Fibroblast of skin of left biceps (primary cell): ENCODE measurements at regions not wholly inside any gene's neighbourhood (a gene's known extent, or its start where the extent isn't known, plus 50 kb on each side); places are given as distances from the start of the nearest gene placed in this dataset.

Experiments used
- DNase-seq, 2 experiments: peaks; one replicate each; pipeline ENCODE4 v3.0.0-alpha.2; 2013; ENCODE audit warnings: low read depth in 2 of 2

DNA sequence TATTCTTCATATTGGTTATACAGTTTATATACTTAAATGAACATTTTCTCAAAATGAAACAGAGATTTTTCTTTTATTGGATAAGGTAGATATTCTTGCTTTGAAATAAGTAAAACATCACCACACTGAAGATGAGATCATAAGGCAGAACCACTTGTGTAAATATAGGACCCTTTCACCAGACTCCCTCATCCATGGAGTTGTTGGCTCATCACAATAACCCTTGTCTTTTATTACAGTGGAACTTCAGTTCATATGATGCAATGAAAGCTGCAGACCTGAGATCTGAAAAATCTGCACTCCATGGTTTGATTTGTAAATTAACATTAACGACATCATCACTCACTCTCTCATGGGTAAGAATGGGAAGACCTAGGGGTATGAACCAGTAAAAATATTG is 51.9 kb upstream of the DBX2 start:
- no peak for DNase-seq

DNA sequence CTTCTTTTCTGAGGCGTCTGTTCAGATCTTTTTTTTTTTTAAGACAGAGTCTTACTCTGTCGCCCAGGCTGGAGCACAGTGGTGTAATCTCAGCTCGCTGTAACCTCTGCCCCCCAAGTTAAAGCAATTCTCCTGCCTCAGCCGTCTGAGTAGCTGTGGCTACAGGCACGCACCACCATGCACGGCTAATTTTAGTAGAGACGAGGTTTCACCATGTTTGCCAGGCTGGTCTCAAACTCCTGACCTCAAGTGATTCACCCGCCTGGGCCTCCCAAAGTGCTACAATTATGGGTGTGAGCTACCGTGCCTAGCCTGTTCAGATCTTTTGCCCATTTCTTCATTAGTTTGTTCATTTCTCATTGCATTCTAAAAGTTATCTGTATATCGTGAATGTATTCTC is 55.1 kb upstream of the DBX2 start:
- DNase-seq = no peak

DNA sequence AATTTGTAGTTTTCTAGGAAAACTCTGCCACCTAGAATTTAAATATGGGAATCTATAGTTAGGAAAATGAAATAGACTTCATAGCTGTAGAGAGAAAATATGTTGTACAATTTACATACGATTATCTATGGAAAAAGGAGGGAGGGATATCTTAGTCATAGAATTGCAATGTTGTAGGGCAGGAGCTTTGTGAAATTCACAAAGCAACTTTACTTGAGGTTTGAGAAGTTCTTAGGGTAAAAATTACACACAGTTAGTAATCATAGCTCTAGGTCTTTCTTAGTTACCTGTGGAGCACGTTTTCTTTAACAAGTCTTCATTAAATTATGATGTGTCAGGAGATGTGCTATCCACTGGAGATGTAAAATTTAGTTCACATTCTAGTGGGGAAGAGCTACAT is 61.4 kb upstream of the DBX2 start:
- no peak for DNase-seq

DNA sequence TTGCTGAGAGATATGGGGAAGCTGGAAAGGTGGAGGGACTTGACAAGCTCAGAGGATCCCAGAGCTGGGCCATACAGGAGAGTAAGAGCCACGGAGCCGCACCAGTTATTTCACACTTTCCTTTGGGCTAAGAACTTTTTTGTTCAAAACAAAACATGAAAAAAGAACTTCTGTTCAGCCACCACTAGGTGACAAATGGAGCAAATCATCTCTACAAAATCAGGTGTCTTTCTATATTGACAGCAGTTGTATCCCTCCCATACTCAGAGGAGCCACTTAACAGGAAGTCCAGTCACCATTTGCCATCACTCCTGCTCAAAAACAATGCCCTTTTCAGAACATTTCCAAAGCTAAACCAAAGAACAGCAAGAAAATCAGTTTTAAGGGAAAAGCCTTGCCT is 70.3 kb upstream of the DBX2 start:
- no peak for DNase-seq

DNA sequence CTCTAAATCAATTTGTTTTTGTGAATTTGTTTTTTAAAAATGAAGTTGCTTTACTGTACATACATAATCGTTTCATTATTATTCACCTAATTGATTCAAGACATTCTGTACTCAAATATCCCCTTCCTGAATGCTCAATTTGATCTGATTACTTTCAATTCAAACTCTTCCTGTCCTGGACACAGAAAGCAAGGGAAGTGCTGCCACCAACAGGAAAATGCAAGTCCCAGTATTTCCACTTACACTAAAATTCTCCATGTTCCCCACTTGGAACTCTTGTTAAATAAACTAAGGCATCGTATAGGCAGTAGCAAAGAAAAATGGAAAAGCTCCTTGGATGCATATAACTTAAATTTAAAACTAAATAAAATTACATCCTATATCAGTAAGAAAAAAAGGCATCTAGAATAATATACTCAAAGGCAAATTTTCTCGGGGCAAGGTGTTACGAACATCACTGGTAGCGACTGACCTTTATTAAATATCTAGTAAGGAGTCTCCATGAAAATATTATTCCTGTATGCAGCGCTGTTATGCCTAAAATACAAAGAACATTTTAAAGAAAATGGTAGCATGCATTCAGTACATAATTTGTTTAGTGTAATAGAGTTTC is 72.0 kb upstream of the DBX2 start:
- no peak for DNase-seq

DNA sequence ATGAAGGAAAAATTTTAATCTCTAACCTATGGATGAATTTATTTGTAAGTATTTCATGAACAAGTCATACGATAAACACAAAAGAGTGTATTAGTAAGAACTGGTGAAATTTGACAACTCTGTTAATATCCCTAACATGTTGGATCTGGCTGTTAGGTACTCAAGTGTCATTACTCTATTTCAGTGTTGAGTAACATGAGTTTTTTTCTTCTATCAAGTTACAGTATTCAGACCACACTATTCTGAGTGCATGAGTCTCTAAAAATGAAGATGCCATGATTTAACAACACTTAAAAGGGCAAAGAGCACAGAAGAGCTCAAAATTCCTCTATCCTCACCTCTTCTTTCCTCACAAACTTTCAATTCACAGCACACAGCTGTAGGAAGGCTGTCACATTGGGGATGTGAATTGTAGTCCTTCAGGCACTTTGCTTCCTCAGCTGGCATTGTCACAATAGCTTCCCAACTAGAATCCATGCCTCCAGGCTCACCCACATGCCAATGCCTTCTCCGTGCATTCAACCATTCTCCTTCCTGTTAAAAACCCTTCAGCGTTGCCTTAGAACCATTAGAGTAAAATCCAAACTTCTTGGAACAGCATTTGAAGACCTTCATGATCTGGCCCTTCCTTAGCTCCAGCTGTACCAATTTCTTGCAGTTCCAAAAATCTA is 73.7 kb upstream of the DBX2 start:
- no peak for DNase-seq

DNA sequence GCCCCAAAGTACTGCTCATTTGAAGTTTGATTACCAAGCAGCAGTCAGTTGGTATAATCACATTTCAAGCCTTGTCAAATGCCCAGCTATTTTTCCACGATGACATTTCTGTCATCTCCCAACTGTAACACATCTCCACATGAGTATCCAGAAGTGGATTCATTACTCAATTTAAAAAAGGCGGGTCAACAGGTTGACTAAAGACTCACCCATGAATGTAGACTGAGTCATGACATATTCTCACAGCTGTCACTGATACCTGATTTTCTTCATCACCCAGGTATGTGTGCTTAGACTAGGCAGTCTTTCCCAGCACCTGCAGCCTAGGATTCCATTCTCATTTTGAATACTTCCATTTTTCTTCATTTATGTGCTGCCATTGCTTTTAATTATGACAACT is 75.1 kb upstream of the DBX2 start:
- DNase-seq = no peak

DNA sequence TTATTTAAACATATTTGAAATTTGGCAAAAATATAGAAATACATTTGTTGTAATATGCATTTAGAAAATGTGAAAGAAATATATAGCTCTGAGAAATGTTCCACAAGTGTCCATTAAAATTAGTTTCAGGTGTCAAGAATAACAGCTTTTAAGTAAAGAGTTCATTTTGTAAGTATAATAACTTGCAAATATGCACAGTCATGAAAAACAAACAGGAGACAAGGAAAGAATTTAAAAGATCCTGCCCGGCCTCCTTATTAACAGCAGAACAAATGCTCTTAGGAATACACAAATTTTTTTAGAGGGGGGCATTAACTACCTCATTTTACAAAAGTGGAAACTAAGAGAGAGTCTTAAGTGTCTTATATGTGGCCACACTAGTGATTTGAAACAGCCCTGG is 77.7 kb upstream of the DBX2 start:
- no peak for DNase-seq

DNA sequence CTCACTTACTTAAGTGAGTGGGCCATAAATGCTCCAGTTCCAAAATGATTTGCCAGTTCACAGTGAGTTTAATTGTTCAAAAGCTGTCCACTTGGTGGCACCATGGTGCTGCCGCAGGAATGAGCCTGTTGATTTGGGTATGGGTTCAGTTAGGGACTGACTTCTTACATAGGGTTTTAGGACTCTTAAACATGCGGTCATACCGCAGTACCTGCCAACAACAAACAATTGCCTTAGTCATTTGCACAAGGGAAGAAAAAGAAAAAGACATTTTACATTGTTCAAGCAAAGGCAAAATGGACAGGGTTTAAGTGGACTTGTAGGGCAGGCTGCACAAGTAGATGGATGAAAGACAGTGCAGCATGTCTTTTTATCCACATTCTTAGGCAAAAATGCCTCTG is 80.0 kb upstream of the DBX2 start:
- DNase-seq = peak; percentile 4 to 15

DNA sequence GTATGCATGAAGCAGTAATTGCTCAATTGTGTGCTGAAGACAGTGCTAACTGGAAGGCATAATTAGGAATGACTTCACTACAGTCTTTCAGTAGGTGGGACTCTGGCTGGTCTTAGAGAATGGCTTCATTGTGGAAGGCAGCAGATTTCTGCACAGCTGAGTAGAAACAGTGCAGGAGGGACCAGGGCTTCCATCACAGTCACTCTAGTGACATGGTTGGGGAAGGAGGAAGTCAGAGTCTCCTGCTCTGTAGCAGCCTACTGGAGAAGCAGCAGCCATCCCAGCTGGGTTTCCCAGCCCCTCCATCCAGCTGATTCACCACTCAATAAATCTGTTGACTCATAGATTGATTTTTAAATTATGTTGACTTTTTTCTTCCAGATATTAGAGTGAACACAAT is 80.6 kb upstream of the DBX2 start:
- no peak for DNase-seq

DNA sequence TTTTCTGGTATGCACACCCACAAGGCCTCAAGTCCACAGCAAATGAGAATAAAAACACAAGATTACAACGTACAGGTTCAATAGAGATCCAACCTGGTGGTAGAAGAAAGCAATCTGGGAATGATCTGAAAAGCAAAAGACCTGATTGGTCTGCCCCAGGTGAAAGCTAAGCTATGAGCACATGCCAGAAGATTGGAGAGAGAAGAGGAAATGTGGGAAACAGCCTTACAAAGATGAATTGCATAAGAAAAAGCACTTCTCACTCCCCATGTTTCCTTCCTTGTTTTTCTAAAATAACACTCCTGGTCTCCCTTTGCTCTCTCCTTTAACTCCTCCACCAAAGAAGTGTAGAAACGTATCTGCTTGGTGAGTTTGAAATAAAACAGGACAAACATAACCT is 77.3 kb upstream of the ANO6 start:
- no peak for DNase-seq

DNA sequence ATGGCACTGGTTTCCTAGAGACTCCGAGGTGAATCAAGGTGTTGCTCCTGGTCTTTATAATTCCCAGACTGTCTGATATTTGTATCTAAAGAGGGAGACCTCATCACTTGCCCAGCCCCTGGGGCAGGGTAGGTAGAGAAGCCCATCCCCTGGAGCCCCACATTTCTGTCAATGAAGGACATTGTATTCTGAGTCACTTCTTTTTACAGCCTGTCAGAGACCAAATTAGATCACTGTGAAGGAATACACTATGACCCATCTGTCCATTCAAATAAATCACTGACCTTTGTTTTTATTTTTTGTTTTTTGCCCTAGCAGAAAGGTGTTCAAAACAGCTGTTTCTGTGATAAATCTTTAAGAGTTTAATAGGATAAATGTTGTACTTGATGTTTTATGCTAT is 67.9 kb upstream of the ANO6 start:
- DNase-seq = no peak

DNA sequence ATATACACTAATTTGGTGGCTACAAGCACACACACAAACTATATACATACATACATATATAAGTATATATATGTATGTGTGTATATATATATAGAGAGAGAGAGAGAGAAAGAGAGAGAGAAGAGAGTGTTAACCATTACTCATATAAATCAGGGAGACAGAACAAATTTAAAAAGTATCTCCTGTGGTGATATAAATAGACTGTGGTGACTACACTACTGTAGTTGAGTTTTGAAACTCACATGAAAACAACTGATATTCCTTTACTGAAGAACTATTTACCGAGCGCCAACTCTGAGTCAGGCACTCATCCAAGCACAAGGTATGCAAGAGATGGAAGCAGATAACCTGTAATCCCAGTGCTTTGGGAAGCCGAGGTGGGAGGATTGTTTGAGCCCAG is 67.3 kb upstream of the ANO6 start:
- no peak for DNase-seq

DNA sequence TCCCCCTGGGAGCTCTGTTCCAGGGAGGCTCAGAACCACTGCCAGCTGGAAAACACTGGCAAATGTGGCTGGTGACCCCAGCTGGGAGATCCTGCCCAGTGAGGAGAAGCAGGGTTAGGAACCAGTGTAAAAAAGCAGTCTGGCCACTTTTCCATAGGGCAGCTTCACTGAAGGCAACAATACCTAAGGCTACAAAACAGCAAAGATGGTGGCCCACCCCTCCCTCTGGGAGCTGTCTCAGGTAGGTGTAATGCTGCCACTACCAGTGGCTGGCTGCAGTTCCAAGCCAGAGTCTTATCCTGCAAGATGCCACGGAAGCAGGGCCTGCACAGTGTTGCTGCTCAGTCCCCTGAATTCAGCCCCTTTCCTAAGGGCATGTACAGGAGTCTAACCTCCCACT is 50.6 kb upstream of the ANO6 start:
- no peak for DNase-seq

DNA sequence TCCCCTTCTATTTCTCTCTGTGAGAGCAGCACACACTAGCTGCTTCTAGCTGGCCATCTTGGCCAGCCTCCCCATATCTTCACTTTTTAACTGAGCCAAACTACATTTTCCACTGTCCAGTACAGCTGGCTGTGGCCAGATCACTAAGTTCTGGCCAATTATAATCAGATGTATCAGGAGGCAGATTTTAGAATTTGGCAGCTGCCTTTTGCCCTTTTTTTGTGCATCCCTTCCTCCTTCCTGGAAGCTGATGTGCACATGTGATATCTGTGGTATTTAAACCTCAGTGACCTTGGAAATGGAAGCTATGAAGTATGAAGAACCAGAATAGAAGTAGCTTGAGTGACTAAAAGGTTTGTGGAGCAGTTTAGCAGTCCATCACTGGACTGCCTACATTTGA is 49.8 kb upstream of the ANO6 start:
- no peak for DNase-seq
